GM19324 (cell line): ENCODE measurements at regions not wholly inside any gene's neighbourhood (a gene's known extent, or its start where the extent isn't known, plus 50 kb on each side); places are given as distances from the start of the nearest gene placed in this dataset.
"Not testable (repeated sequence)": the region's sequence is repeated elsewhere in the genome, so short reads cannot be mapped to it uniquely, and the experiment has no call there.

Experiments used
- ATAC-seq: cut with Tn5 transposase; IDR thresholded peaks from one replicate; pipeline ENCODE4 v1.9.1; 2021; ENCODE audit warnings: mild to moderate bottlenecking, moderate library complexity; ENCODE audit not compliant: unreplicated experiment, low FRiP score

DNA sequence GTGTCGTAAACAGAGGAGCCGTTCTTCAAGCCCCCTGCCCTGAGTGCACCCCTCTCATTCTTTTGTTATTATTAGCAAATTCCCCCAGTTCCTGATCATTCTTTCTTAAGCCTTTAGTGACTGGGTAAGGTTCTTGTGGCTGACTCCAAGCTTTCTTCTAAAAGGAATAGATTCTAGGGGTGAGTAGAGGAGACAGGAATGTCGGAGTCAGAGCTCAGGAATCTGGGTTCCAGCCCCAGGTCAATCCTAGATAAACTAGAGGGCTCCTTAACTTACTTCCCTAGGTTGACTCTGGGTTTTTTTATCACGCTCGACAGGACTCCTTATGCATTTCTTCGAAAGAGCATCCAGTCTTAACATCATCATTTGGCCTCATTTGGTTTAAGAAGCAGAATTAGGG lies 2695.2 kb upstream of the TPTE start:
- ATAC-seq, result not testable (repeated sequence)

DNA sequence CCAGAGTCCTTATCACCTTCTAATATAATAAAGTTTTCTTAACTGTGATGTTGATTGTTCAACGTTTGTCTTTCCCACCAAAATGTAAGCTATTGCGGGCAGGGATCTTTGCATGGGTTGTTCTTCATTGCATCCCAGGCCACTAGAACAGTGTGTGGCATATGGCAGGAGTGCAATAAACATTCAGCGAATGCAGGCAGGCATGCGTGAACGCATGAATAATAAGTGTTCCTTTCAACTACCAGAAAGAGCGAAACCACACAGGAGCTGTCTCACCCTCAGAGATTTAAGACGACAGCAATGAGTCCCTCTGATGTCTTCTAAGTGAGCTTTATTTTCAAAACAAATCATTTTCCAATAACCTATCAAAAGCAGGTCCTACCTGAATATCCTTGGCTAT lies 2693.1 kb upstream of the TPTE start:
- ATAC-seq, result not testable (repeated sequence)

DNA sequence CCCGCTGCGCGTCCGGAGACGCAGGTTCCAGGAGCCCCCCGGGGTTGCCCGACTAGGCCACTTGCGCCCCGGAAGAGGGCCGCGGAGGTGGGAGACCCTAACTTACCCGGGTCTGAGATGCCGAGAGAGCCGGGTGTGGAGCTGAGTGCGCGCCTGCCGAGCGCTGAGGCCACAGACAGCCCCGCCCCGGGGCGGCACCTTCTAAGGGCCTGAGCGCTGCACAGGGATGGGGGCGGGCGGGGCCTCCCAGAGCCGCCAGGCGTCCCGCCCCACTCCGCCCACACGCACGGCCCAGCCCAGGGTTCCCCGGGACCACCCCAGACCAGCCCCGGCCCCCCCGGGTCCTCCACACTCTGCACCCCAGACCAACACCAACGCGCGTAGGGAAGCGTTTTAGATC lies 2692.0 kb upstream of the TPTE start:
- not testable (repeated sequence) for ATAC-seq

DNA sequence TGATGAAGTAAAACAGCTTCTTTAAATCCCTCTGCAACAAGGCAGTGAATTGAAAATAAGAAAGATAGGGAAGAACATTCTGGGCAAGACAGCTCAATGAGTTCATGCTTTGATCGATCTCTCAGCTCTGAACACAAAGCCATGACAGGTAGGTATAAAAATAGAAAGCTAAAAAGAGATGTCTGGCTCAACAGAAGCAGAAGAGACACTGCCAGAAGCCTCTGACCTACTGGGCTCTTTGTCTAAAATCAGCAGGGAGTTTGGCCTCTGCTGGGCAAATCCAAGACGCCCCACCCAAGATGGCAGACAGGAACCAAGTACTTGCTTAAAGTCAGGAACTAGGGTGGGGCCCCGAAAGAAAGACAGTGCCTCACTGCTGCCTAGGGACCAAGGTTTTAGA lies 2684.1 kb upstream of the TPTE start:
- not testable (repeated sequence) for ATAC-seq

DNA sequence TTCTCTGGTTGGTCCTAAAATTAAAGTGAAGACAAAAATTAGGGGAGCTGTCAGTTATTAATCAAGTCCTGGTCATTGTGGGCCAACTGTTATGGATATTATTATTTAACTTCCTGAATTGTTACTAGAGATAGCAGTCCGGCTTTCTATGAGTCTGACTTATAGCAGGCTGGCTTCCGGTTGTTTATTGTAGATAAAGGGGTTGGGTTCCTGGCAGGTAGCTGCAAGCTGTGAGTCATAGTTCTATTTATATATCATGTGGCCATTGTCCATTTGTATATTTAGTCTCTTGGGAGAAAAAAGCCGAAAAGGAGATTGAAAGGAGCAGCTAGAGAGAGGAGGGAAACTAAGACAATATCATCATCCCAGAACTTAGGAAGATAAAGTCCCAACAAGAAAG lies 2668.0 kb upstream of the TPTE start:
- ATAC-seq, result not testable (repeated sequence)

DNA sequence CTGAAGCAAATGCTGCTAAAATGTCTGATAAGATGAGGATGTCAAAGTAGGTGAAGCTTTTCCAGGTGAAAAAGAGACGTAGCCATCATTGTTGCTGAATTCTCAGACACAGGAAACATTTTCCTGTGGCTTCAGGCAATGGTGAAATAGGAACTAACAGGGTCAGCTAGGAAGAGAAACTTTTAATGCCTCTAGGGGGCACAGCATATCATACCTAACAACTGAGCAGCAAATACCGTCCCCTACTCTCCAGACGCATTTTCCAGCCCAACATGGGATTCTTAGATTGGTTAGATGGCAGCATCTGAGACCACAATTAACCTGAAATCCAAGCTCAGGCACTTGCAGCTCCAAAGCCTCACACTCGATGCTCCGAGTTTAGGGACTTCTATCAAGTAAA lies 2667.5 kb upstream of the TPTE start:
- ATAC-seq, result not testable (repeated sequence)
